Activated T-cell treated with anti-CD3 and anti-CD28 coated beads for 4 hours (primary cell): ENCODE measurements at regions not wholly inside any gene's neighbourhood (a gene's known extent, or its start where the extent isn't known, plus 50 kb on each side); places are given as distances from the start of the nearest gene placed in this dataset.
"Not testable (repeated sequence)": the region's sequence is repeated elsewhere in the genome, so short reads cannot be mapped to it uniquely, and the experiment has no call there.

ENCODE experiments used
- DNase-seq: peaks from one replicate; pipeline ENCODE4 v3.0.0-alpha.2; 2020

- DNase-seq: no peak
These were observed 52.6 kb downstream of the TCF20 start for GRCh38 chr22:42217752-42218280.

GRCh38 chr22:42217019-42217751 is 53.3 kb downstream of the TCF20 start:
- DNase-seq: no peak

- DNase-seq: no peak
These were observed 55.6 kb downstream of the TCF20 start for GRCh38 chr22:42214633-42215415.

GRCh38 chr22:42208362-42208761 is 62.1 kb downstream of the TCF20 start:
- no peak for DNase-seq

GRCh38 chr22:42207918-42208317 is 62.5 kb downstream of the TCF20 start:
- no peak for DNase-seq

- no peak for DNase-seq
These were observed 66.8 kb downstream of the TCF20 start for GRCh38 chr22:42203609-42204008.

GRCh38 chr22:42202669-42203068 is 67.8 kb downstream of the TCF20 start:
- DNase-seq: peak; percentile 18

- no peak for DNase-seq
These were observed 68.4 kb downstream of the TCF20 start for GRCh38 chr22:42202048-42202447.

- no peak for DNase-seq
These were observed 68.4 kb upstream of the CYP2D6 start for GRCh38 chr22:42199025-42199424.

- DNase-seq: no peak
These were observed 67.6 kb upstream of the CYP2D6 start for GRCh38 chr22:42198226-42198625.

GRCh38 chr22:42196454-42196853 is 65.8 kb upstream of the CYP2D6 start:
- DNase-seq: no peak

- no peak for DNase-seq
These were observed 64.3 kb upstream of the CYP2D6 start for GRCh38 chr22:42194953-42195352.

GRCh38 chr22:42194104-42194851 is 63.7 kb upstream of the CYP2D6 start:
- DNase-seq: no peak

- DNase-seq: no peak
These were observed 61.9 kb upstream of the CYP2D6 start for GRCh38 chr22:42192547-42192946.

GRCh38 chr22:42190274-42190673 is 59.7 kb upstream of the CYP2D6 start:
- DNase-seq: no peak

GRCh38 chr22:42189761-42190160 is 59.2 kb upstream of the CYP2D6 start:
- DNase-seq: no peak

- DNase-seq: no peak
These were observed 58.3 kb upstream of the CYP2D6 start for GRCh38 chr22:42188808-42189447.

- no peak for DNase-seq
These were observed 57.0 kb upstream of the CYP2D6 start for GRCh38 chr22:42187646-42188045.

GRCh38 chr22:42185915-42186439 is 55.4 kb upstream of the CYP2D6 start:
- no peak for DNase-seq

GRCh38 chr22:42184852-42185251 is 54.2 kb upstream of the CYP2D6 start:
- DNase-seq: no peak

- DNase-seq: not testable (repeated sequence)
These were observed 53.0 kb upstream of the CYP2D6 start for GRCh38 chr22:42183461-42184059.

- DNase-seq: no peak
These were observed 49.8 kb upstream of the CYP2D6 start for GRCh38 chr22:42180349-42180842.
